ENCODE measurements at regions not wholly inside any gene's neighbourhood (a gene's known extent, or its start where the extent isn't known, plus 50 kb on each side); places are given as distances from the start of the nearest gene placed in this dataset.
A peak's percentile ranks its signal among the peaks of the same experiment; 100 is the strongest.

DNA sequence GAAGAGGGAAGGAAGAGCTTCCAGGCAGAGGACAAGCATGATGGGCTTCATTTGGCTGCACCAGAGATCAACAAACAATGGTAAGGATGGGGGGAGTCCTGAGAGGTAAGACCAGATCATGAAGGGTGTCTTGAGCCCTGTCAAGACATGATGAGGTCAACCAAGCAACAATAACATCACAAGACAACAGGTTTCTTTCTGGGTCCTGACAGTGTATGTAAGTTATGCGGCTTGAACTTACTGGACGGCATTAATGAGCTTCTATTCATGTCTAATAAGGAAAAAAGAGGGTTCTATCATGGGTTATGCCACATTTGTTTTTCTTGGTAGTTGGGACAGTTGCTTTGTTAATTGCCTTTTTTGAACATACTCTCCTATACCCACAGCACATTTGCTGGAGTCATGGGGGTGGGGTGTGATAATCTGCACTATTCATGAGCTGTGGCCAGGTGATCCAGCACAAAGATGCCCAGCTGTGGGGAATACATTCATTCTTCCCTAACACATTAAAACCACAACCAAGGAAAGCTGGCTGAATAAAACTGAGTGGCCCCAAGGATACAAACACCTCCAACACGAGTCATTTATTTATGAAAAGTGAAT lies 168.8 kb upstream of the KLF14 start:
- H3K4me3 Mint-ChIP-seq, result peak overlapping the region; percentile 19
- peaks cover 59% of the 10 kb centered on the region for H3K36me3 Mint-ChIP-seq (ENCODE audit: insufficient read depth)

DNA sequence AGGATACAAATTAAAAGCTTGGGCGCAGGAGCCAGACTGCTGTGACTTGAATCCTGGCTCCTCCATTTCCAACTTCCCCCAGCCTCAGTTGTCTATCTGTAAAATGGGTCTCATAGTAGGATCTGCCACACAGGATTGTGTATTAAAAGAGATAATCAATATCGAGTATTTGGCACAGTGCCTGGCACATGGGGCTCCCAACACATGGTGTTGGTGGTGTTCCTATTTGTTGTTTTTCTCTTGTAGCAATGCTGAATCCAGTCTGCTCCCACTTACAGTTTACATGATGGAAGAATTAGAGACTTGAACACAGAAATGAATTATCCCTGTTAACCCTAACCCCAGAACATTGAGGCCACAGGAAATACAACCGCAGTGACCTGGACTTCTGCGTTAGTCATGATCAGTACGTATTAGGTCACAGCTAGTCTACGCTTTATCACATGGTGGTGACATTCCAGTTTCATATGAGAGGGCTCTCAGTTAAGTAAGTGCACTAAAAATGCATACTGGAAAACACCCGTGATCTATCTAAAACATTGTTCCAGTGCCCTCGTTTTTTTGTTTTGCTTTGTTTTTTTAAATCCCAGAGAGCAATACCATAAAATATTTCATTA lies 169.5 kb upstream of the KLF14 start:
- peak in 1 of 2 donors; percentile 47 for ATAC-seq
- Mint-ChIP-seq H3K36me3 (ENCODE audit: insufficient read depth) (peaks cover 55% of the 10 kb centered on the region), H3K9me3 (no peaks in the 10 kb centered on the region), H3K4me1 (ENCODE audit: low read depth) (peaks cover 88% of the 10 kb centered on the region), H3K27me3 (ENCODE audit: low read depth) (no peaks in the 10 kb centered on the region), H3K4me3 (peak overlapping the region; percentile 66)
- DNase-seq, result no peak

More for the DNA sequence above, 168.8 kb upstream of the KLF14 start:
- no peaks in the 10 kb centered on the region for H3K9me3 Mint-ChIP-seq
- no peak for ATAC-seq
- H3K4me1 Mint-ChIP-seq (ENCODE audit: low read depth), result peaks cover 93% of the 10 kb centered on the region
- no peak for DNase-seq
- no peaks in the 10 kb centered on the region for H3K27me3 Mint-ChIP-seq (ENCODE audit: low read depth)

DNA sequence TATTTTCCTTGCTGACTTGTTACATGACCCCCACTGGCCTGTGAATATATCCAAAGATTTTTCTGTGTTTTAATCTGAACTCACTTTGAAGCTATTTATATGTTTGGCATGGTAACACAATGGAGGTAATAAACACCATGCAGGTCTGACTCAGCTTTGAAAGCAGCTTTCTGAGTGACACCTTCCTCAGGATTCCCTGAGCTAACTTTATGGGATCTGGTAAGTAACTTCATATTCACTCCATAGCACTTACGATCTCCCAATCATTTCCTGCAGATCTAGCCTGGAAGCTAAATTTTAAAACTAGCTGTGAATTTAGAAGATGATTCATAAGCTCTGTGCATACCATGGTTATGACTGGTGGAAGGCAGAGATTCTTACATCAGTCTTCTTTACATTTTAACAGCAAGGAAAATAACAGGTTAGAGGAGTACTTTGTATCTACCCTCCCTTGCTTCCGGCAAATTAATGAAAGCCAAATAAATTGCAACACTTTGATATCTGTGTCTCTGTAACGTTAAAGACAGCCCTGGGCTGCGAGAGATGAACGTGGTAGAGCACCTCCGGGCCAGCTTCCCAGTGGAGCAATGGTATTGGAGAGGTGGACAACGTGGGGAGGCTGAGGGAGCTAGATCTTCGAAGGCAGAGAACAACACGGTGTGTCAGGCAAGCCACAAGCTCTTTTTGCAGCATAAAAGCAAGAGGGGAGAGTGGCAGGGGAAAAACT lies 170.2 kb upstream of the KLF14 start:
- Mint-ChIP-seq H3K4me1 (ENCODE audit: low read depth) (peaks cover 89% of the 10 kb centered on the region), H3K4me3 (peak overlapping the region; percentile 66), H3K27me3 (ENCODE audit: low read depth) (no peaks in the 10 kb centered on the region), H3K9me3 (no peaks in the 10 kb centered on the region), H3K36me3 (ENCODE audit: insufficient read depth) (peaks cover 55% of the 10 kb centered on the region)
- ATAC-seq (peak; percentile 18 to 36), DNase-seq (no peak)

DNA sequence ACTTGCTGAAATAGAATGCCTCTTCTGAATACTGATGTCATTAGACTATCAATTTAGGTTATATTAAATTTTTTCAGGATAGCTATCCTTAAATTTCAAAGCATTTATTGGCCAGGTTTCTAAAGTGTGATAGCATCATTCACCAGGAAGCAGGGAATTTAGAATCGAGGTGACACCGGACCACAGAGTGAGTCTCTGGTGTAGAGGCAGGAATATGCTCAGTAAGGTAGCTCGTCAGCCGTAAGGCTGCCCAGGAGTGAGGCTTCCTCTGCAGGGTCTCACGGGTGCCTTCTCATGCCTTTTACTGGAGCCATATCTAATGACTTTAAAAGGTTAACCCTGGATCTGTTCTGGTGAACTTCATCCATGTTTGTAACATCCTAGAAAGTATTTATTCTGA lies 170.8 kb upstream of the KLF14 start:
- DNase-seq (peak; percentile 3), ATAC-seq (no peak)
- peaks cover 89% of the 10 kb centered on the region for H3K4me1 Mint-ChIP-seq (ENCODE audit: low read depth)
- H3K36me3 Mint-ChIP-seq (ENCODE audit: insufficient read depth), result peaks cover 55% of the 10 kb centered on the region
- H3K27me3 Mint-ChIP-seq (ENCODE audit: low read depth), result no peaks in the 10 kb centered on the region
- no peak overlapping the region for H3K4me3 Mint-ChIP-seq
- no peaks in the 10 kb centered on the region for H3K9me3 Mint-ChIP-seq

DNA sequence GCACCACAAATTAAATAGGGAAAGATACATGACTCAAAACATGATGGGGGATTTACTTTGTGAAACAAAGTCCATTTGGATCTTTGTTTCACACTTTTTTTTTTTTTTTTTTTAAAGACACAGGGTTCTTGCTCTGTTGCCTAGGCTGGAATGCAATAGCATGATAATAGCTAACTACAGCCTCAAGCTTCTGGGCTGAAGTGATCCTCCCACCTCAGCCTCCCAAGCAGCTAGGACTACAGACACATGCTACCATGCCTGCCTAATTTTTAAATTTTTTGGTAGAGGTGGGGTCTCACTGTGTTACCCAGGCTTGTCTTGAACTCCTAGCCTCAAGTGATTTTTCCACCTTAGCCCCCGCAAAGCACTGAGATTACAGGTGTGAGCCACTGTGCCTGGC lies 172.6 kb upstream of the KLF14 start:
- Mint-ChIP-seq H3K36me3 (ENCODE audit: insufficient read depth) (peaks cover 63% of the 10 kb centered on the region), H3K27me3 (ENCODE audit: low read depth) (no peaks in the 10 kb centered on the region), H3K4me3 (peak overlapping the region; percentile 28), H3K9me3 (no peaks in the 10 kb centered on the region), H3K4me1 (ENCODE audit: low read depth) (peaks cover 89% of the 10 kb centered on the region)
- no peak for ATAC-seq
- no peak for DNase-seq

DNA sequence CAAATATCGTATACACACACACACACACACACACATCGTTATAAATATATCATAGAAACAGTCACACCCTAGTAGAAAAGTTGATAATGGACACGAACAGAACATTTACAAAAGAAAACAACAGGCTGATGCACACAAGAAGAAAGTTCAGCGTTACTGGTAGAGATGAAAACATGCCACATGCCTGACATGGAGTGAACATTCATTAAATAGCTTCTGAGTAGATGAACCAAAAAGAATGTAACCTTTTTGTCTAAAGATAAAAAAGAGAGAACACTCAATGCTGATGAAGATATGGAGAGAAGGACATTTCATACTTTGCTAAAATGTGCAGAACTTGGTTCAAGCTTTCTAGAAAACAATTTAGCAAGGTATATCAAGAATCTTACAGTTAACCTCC lies 173.4 kb upstream of the KLF14 start:
- DNase-seq, result no peak
- H3K27me3 Mint-ChIP-seq (ENCODE audit: low read depth), result no peaks in the 10 kb centered on the region
- H3K4me3 Mint-ChIP-seq, result peak overlapping the region; percentile 54
- no peak for ATAC-seq
- H3K4me1 Mint-ChIP-seq (ENCODE audit: low read depth), result peaks cover 89% of the 10 kb centered on the region
- H3K9me3 Mint-ChIP-seq, result no peaks in the 10 kb centered on the region
- H3K36me3 Mint-ChIP-seq (ENCODE audit: insufficient read depth), result peaks cover 65% of the 10 kb centered on the region

DNA sequence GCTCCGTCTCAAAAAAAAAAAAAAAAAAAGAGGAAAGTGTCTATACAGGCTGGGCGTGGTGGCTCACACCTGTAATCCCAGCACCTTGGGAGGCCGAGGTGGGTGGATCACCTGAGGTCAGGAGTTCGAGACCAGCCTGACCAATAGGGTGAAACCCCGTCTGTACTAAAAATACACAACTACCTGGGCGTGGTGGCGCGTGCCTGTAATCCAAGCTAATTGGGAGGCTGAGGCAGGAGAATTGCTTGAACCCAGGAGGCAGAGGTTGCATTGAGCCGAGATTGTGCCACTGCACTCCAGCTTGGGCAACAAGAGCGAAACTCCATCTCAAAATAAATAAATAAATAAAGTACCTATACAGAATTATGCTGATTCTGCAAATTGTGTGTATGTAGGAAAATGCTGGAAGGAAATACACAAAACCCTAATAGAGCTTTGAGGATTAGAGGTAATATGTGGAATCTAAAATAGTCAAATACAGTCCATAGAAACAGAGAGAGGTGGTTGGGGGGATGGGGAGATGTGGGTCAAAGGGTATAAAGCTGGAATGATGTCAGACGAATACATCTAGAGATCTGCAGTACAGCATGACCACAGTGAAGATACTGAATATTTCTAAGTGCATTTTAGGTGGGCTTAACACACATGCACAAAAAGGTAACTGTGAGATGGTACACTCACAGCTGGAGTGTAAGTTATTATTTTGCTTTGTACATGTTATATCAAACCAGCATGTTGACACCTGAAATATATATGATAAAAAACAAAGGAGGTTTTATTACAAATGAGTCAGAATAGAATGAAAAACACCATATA lies 174.5 kb upstream of the KLF14 start:
- Mint-ChIP-seq H3K4me3 (peak overlapping the region; percentile 84), H3K9me3 (no peaks in the 10 kb centered on the region), H3K4me1 (ENCODE audit: low read depth) (peaks cover 85% of the 10 kb centered on the region), H3K36me3 (ENCODE audit: insufficient read depth) (peaks cover 60% of the 10 kb centered on the region), H3K27me3 (ENCODE audit: low read depth) (no peaks in the 10 kb centered on the region)
- no peak for ATAC-seq
- DNase-seq, result no peak

DNA sequence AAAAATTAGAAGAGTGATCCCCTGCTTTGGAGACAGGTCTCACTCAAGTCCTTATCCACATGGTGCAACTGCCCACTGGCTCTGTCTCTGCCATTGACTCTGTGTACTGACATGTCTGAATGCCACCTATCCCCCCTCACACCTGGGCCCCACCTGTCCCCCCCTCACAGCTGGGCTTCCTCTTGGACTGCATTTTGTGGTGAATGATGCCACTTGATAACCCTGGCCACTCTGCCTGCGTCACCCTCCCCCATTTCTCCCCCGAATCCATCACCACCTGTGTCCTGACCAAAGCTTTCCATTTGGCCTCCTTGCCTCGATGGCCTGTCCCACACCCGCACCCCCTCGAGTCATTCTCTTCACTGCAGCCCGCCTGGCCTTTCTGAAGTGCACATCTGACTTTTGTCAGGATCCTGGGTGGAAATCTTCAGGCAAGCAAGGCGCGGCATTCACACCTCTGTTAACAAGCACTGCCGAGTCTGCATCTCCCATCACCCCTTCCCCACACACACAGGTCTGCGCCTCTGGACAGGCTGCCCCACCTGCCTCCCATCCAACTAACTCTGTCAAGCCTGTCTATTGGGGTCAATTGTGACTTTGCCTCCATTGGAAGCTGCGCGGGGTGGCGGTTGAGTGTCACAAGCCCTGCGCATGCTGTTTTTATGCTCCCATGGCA lies 175.3 kb upstream of the KLF14 start:
- peaks cover 85% of the 10 kb centered on the region for H3K4me1 Mint-ChIP-seq (ENCODE audit: low read depth)
- peaks cover 60% of the 10 kb centered on the region for H3K36me3 Mint-ChIP-seq (ENCODE audit: insufficient read depth)
- H3K27me3 Mint-ChIP-seq (ENCODE audit: low read depth), result no peaks in the 10 kb centered on the region
- DNase-seq (no peak), ATAC-seq (no peak)
- no peaks in the 10 kb centered on the region for H3K9me3 Mint-ChIP-seq
- H3K4me3 Mint-ChIP-seq, result peak overlapping the region; percentile 84

DNA sequence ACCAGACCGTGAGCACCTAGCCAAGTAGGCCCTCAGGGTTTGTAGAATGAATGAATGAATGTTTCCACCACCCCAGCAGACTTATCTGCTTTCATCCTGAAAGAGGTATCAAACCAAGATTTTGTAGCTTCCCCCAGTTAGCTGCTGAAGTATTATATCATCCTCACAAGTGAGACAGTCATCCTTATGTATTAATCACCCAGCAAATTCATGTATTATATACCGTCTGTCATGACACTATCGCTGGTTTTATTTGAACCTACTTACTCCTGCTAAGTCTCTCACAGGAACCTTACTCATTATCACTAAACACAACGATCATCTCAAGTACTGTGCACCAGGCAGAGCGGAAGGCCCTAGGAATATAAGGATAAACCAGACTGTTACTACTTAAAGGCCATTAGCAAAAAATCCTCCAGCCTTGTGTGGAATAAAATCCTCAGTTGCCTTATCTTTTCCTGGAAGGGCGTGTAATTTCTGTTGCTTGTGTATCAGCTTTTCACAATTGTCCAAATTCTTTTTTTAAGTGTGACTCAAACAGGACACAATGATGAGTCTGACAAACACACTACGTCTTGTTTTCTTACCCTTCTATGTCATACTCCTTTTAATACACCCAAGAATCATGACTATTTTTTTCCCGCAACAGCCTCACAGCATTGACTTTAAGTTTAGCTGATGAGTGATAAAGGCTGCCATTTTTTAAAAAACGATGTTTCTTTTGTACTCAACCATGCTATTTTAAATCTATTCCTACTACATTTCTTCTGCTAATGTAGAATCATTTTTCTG lies 176.1 kb upstream of the KLF14 start:
- Mint-ChIP-seq H3K27me3 (ENCODE audit: low read depth) (no peaks in the 10 kb centered on the region), H3K9me3 (no peaks in the 10 kb centered on the region), H3K36me3 (ENCODE audit: insufficient read depth) (peaks cover 65% of the 10 kb centered on the region), H3K4me3 (peak overlapping the region; percentile 84), H3K4me1 (ENCODE audit: low read depth) (peaks cover 84% of the 10 kb centered on the region)
- ATAC-seq, result peak; percentile 6 to 8
- DNase-seq, result no peak

DNA sequence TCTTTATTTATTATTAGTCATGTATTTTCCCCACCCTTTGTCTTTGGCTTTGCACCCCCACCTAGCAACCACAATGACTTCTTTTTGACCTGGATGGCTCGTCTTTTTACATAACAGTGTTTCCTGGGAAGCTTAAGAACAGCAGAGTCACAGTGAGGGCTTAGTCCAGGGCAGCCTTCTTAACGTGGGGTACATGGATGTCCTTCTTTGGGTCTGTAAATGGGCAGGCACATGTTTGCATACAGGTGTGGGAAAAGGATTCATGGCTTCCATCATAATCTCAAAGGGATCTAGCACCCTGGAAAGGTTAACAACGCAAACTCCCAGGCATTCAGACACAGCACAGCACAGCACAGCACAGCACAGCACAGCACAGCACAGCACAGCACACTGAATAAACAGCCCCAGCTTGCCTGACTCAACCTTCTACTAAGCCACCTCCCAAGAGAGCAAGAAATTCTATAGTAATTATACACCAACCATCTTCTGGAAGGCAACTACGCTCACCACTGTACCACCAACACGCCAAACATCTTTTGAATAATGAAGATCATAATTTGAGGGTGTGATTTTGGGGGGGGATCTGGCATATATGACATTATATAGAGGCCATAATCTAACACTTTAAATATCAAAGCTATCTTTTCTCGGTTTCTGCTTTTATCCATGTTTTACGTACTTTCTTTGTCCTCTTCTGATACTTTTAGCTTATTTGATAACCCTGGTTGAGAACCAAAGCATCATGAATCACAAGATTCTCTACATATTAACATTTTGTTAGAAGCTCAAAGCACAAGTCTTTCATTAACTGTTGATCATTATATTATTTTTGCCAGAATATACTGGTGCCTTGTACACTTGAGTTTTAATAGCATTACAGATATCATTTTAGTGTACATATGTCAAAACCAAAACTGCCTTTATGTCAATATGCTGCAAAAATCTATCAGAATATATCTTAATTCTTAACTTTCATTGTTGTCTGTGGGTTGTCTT lies 177.2 kb upstream of the KLF14 start:
- H3K4me1 Mint-ChIP-seq (ENCODE audit: low read depth), result peaks cover 86% of the 10 kb centered on the region
- peaks cover 76% of the 10 kb centered on the region for H3K36me3 Mint-ChIP-seq (ENCODE audit: insufficient read depth)
- no peaks in the 10 kb centered on the region for H3K27me3 Mint-ChIP-seq (ENCODE audit: low read depth)
- no peak for DNase-seq
- no peak for ATAC-seq
- no peaks in the 10 kb centered on the region for H3K9me3 Mint-ChIP-seq
- H3K4me3 Mint-ChIP-seq, result peak overlapping the region; percentile 84

DNA sequence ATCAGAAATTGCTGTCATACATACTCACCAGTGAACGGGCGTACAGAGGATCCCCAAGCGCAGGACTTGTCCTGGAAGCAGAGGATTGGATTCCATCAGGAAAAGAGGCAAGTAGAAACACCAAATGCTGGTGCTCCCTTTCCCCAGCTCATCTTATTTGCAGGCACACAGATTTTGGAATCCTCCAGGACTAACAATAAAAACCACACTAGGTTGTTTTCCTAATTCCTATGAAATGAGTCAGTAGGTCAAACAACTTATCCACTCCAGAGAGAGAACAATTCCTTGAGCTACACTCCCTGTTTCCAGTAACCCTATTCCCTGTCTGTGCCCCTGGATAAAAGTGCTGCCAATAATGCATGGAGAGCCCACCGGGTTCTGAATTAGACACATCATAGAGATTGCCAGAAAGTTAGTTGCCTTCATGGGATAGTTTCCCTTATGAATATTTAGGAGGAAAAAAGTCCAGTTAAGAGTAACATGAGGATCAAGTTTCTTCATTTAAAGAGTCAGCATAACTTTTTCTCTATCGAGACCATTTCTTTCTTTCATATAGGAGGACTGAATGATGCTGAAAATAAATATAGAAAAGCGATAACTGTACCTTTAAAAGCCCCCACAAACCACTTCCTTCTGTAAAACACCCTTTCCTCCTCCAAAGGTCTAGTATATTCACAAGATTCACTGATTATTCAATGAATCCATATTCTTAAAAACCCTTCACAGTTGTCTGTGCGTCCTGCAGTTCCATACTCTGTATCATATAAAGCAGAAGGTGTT lies 178.3 kb upstream of the KLF14 start:
- peaks cover 80% of the 10 kb centered on the region for H3K36me3 Mint-ChIP-seq (ENCODE audit: insufficient read depth)
- H3K9me3 Mint-ChIP-seq, result no peaks in the 10 kb centered on the region
- peaks cover 89% of the 10 kb centered on the region for H3K4me1 Mint-ChIP-seq (ENCODE audit: low read depth)
- H3K27me3 Mint-ChIP-seq (ENCODE audit: low read depth), result no peaks in the 10 kb centered on the region
- ATAC-seq (no peak), DNase-seq (no peak)
- peak overlapping the region; percentile 84 for H3K4me3 Mint-ChIP-seq
